GM12864 (cell line): ENCODE measurements at regions not wholly inside any gene's neighbourhood (a gene's known extent, or its start where the extent isn't known, plus 50 kb on each side); places are given as distances from the start of the nearest gene placed in this dataset.

ENCODE experiments used
- DNase-seq: peaks from one replicate; pipeline ENCODE4 v3.0.0-alpha.2; 2011; ENCODE audit warnings: low read depth
- H3K4me3 ChIP-seq: 2 replicates; pipeline ENCODE4 v1.5.1; 2011; ENCODE audit warnings: mild to moderate bottlenecking, low read depth, low read length, control low read depth
- TF ChIP-seq, protein P1 (sequence below): IDR thresholded peaks from 2 replicates; pipeline ENCODE4 v1.5.1; 2011; ENCODE audit warnings: low read depth, mild to moderate bottlenecking, moderate library complexity, low read length, control low read depth, inconsistent platforms; ENCODE audit errors: missing control alignments

DNA sequence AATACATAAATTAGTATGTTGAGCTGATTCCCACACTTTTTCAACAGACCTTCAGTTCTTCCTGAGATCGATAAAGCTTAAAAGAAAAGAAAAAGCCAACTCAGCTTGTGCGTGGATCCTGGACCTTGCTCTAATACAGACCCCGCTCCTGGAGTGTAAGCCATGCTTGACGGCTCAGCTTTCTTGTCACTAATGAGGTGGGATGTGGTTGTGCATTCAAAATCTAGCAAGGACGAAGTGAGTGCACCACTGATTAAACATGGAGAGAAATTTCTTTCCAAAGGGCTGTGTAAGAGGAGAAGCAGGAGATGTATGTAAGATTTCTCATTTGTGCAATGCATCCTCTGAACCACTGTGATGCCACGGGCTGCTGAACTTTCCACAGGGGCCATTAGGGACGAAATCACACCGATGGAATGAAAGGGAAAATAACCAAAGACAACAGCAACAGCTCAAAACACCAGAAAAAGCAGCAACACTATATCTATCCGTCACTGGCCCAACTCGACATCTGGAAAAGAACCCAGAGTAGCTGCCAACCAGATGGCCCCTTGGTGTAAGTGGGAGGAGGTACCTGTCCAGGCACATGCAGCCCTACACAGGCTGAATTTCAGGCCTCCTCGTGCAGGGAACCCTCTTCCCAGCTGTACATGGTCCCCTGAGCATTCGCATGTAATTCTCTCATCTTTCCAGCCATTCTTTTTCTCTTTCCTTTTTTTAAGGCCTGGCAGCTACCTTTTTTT is 178.9 kb downstream of the SREK1 start:
- H3K4me3 ChIP-seq = no peak overlapping the region
- no peak for DNase-seq
- TF ChIP-seq, protein P1, sequence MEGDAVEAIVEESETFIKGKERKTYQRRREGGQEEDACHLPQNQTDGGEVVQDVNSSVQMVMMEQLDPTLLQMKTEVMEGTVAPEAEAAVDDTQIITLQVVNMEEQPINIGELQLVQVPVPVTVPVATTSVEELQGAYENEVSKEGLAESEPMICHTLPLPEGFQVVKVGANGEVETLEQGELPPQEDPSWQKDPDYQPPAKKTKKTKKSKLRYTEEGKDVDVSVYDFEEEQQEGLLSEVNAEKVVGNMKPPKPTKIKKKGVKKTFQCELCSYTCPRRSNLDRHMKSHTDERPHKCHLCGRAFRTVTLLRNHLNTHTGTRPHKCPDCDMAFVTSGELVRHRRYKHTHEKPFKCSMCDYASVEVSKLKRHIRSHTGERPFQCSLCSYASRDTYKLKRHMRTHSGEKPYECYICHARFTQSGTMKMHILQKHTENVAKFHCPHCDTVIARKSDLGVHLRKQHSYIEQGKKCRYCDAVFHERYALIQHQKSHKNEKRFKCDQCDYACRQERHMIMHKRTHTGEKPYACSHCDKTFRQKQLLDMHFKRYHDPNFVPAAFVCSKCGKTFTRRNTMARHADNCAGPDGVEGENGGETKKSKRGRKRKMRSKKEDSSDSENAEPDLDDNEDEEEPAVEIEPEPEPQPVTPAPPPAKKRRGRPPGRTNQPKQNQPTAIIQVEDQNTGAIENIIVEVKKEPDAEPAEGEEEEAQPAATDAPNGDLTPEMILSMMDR = no peak

DNA sequence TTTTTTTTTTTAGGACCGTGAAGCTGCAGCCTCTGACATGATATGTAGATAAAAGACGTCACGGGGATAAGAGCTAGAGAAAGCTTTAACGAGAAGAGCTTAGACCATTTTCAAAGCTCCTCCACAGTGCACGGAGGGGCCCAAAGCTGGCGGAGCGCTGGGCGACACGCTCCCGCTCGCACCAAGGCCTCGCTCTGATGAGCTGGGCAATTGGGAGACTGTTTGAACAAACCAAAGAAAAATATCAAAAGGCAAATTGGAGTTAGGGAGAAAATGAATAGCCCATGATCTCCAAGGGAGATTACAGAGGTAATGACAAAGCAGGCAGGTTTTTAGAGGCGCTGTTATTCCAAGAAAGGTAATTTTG is 179.4 kb downstream of the SREK1 start:
- TF ChIP-seq, protein P1 = no peak
- H3K4me3 ChIP-seq = no peak overlapping the region
- DNase-seq = no peak

DNA sequence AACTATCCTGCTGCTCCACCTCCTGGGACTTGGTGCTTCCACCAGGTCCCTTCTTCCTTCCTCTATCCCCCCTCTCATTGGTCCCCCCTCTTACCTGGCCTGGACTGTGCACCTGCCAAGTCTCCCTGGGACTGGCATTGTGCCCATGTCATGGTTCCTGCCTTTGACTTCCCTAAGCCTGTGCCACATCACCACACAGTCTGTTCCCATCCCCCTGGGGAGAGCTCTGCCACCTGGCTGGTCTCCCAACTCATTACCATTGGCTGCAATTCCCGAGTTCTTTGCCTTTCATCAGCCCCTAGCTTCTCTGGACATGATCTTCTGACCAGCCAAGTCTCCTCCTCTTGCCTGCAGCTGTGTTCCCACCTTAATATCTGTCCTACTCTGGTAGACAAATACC is 180.3 kb downstream of the SREK1 start:
- no peak overlapping the region for H3K4me3 ChIP-seq
- no peak for DNase-seq
- TF ChIP-seq, protein P1 = no peak

DNA sequence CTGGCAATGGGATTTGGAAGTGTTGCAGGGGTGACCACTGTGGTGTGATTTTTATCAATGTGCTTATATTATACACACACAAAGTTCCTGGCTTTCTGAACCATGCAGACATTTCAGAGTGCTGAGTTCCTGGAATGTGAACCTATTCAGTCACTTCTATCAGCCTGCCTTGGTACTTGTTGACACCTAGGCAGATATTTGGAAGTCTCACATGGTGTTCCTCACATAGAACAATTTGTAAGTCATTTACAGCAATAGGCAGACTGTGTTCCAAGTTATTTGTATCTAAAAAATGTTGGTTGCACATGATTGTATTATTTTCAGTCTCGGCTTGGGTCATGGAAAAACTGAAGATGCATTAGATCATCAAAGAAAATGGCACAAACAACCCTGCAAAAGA is 182.2 kb downstream of the SREK1 start:
- TF ChIP-seq, protein P1 = no peak
- no peak for DNase-seq
- H3K4me3 ChIP-seq = no peak overlapping the region

DNA sequence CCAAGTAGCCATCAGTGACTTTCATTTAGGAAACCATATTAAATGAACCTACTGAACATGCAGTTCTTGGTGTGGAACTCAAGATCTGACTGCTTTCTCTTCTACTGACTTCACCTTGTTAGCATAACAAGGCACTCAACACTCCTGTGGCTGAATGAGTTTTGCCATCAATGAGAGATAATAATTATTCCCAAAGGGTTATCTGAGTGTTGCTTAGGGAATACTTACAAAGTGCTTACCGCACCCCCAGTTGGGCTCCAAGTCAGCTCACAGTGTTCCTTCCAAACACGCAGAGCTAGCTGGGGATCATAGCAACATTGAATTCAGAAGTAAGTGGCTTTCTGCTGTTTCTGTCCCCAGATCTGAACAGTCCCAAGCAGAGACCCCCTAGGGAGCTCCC is 182.9 kb downstream of the SREK1 start:
- no peak overlapping the region for H3K4me3 ChIP-seq
- DNase-seq = no peak
- TF ChIP-seq, protein P1 = no peak

DNA sequence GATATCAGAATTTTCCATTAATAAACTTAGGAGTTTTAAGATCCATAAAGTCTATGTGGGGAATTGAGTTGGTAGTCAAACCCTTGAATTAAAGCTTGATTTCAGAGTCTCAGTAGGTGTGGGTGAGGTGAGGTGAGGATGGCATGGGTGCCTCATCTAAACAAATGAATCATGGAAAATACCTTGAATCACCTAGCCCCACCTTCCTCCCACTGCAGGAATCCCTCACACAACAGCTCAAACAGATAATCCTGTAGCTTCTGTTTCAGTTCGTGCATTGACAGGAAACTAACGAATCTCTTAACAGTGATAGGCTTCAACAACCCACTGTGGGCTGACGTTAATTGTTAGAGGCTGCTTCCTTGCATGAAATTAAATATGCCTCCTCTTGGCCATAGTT is 185.0 kb downstream of the SREK1 start:
- TF ChIP-seq, protein P1 = no peak
- H3K4me3 ChIP-seq = no peak overlapping the region
- no peak for DNase-seq

DNA sequence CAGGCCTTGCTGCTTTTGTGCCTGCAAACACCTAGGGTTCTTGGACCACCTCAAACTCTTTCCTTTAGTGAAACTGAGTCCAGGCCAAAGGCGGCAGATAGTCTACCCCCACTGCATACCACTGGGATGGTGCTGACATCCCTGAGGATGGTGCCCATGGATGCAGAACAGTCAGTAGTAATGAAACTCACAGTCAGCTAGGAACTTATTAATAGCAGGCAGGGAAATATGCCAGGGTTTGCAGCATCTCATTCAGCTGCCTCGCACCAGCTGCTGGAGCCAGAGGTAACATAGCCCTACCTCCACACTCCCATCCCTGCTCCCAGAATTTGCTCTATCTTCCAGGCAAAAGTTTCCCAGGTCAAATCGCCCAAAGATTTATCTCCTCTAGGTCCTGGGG is 189.1 kb downstream of the SREK1 start:
- no peak overlapping the region for H3K4me3 ChIP-seq
- DNase-seq = no peak
- TF ChIP-seq, protein P1 = no peak
